ENCODE measurements at regions not wholly inside any gene's neighbourhood (a gene's known extent, or its start where the extent isn't known, plus 50 kb on each side); places are given as distances from the start of the nearest gene placed in this dataset.

DNA sequence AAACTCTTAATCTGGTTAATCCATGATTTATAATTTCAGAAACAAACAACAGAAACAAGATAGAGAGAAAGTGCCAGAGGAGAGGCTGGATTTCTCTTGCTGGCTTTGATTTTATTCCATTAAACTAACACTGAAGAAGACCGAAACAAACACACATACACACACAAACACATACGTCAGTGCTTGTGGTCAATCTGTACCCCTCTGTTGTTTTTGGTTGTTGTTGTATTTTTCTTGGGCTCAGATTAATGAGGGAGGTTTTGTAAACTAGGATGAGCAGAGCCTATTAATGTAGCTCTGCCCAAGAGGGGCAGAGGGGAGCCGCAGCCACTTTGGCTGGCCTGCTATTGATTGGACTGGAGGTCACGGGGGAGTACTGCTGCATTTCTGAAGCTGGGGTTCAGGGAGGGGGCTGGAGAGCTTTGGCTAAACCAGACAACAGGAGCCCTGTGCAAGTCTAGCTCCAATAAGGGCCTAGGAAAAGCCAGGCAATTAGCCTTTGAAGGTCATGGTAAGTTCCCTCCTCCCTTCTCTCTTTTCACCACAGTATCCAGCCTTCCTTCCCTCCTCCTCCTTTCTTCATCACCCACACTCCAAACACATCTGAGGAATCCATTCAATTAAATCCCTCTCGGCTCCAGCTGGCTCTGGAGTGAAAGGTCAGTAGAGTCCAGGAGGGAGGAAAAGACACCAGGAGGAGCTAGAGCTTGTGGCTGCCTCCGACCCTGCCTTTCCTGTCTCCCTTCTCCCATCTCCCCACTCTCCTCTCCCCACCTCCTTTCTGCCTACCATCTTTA lies 344.1 kb upstream of the LMO3 start:
- DNase-seq = no peak

DNA sequence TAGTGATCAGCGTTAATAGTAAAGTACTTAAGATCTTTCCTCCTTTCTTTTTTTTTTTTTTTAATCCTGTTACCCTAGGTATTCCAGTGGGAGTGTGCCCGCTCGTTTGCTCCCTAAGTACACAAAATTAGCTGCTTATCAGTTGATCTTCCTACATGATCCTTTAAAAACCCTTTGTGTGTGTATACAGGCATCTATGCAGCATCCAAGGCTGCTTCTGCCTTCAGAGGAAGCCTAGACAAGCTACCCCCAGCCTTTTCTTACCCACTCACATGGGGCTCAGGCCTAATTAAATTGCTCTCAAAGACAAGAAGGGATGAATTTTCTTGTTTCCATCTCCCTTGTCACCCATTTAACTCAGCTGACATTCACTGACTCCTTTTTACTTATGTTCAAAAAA lies 343.4 kb upstream of the LMO3 start:
- no peak for DNase-seq

DNA sequence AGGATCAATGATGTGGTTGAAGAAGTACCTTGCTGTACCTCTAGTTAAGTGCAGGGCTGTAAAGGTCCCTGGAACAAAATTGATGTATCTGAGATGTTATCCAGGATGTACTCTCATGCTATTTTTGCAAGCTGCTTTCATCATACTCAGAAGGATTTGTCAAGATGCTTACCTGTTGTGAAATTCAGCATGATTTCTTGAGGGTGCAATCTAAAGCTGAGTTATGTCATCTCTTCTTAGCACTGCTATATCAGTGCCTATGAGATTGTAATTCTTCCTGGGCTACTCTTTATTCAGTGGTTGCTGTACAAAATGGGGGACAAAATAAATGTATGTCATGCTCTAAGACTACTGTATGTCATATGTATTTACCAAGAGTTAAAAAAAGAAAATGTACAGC lies 340.7 kb upstream of the LMO3 start:
- DNase-seq = no peak

DNA sequence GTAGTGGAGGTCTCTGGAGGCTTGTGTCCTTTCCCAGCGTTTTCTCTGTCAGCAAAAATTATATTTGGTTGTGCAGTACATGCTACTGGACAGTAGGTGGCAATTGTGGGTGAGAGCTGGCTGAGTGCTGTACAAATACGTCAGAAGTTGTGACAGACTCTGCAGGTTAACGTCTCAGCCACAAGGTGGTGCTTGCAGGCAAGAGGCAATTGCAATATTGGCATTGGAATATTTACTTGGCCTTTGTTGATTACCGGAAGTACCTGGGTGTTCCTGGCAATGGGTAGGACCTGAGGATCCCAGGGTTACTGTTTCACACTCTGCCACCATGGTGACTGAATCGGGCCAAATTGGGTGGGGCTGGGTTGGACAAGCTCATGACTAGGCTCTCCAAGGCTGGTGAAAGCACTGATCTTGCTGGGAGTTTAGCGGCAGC lies 333.9 kb upstream of the LMO3 start:
- DNase-seq = peak; percentile 66 to 86

DNA sequence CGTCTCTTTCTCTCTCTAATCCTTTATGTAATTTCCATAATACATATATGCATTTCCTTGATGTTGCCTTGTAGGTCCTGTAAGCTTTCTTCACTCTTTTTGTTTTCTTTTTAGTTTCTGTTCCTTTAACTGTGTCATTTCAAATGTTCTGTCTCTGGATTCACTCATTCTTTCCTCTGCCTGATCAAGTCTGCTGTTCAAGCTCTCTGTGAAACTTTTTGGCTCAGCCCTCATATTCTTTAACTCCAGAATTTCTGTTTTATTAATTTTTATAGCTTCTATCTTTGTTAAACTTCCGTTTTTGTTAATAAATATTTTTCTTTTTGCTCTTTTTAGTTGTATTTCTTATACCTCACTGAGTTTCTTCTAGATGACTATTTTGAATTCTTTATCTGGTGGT lies 321.3 kb upstream of the LMO3 start:
- no peak for DNase-seq

DNA sequence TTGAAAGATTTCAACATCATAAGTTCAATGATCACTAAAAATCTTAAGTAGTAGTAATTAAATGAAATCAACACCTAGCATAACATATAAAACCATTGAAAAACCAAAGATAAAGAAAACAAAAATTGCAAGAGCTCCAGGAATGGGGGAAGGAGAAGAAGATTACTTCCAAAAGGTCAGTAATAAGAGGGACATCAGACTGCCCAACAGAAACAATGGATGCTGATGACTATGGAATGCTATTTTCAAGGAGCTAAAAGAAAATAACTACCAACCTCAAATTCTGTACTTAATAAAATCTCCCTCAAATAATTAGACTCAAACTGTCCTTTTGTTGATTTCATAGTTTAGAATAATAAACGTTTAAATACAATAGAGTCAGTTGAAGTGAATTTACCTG lies 314.5 kb upstream of the LMO3 start:
- DNase-seq = no peak

- no peak for DNase-seq
Measured at GRCh38 chr12:16919551-16919950, 313.6 kb upstream of the LMO3 start.

DNA sequence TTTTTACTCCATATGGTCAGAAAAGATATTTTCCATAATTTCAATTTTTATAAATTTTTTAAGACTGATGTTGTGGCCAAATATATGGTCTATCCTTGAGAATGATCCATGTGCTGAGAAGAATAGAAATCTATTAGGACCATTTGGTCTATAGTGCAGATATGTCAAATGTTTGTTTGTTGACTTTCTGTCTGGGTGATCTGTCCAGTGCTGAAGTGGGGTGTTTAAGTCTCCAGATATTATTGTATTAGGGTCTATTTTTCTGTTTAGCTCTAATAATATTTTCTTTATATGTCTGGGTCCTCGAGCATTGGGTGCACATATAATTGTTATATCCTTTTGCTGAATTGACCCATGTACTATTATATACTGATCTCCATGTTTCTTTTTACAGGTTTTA lies 308.9 kb upstream of the LMO3 start:
- DNase-seq = no peak

DNA sequence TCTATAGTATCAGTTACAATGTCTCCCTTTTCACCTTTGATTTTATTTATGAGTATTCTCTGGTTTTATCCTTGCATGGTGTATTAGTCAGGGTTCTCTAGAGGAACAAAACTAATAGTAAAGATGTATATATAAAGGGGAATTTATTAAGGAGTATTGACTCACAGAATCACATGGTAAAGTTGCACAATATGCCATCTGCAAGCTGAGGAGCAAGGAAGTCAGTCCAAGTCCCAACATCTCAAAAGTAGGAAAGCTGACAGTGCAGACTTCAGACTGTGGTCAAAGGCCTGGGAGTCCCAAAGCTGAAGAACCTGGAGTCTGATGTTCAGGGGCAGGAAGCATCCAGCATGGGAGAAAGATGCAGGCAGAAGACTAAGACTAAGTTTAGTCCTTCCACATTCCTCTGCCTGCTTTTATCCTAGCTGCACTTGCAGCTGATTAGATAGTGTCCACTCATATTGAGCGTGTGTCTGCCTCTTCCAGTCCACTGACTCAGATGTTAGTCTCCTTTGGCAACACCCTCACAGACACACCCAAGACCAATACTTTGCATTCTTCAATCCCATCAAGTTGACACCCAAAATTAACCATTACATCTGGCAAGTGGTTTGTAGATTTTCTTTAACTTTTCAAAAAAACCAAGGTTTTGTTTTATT lies 308.0 kb upstream of the LMO3 start:
- DNase-seq = no peak

DNA sequence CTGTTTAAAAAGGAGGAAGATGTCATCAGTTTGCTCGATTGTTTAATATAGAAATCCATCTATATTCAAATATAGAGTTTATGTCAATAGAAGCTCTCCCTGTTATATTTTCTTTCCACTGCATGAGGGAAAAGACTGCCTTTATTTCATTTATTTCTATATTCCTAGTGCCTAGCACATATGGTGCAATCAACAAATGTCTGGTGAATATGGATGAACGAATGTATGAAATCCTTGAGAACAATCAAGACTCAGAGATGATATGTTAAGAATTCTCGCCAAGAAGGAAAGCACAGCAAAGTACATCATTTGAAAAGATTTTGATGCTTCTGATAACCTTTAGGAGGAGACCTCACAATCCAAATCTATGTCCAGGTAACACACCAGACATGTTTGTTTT lies 296.0 kb upstream of the LMO3 start:
- DNase-seq = no peak

DNA sequence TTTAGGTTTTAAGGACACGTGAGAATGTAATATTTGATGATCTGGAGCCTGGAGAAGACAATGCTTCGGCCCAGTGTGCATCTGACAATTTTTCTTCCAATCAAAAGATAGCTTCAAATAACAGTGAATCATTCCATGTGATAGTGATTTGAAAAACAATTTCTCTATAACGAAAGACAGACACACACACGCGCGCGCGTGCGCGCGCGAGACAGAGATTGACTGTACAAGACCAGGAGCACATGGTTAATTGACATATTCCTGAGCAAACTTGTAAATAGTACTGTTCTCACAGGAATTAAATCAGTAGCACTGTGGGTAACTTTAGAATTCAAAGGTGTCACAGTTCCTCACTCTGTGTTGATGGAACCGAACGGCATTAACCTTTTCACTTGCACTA lies 287.5 kb upstream of the LMO3 start:
- DNase-seq = no peak

DNA sequence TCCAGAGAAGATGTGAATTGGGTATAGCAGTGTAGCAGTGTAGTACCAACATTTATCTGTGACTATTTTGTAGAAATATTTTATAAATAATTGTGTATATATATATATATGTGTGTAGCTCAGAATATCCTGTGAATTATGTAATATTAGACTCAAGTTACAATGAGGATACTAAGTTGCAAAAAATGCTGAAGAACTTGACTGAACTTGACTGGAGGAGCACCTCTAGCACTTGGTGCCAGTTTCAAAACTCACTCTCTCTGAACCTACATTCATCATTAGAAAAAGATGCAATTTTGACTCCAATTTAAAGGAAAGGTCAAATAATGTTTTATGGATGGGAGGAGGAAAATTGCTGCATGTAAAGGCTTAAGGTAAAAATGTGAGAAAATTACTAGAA lies 285.7 kb upstream of the LMO3 start:
- no peak for DNase-seq

DNA sequence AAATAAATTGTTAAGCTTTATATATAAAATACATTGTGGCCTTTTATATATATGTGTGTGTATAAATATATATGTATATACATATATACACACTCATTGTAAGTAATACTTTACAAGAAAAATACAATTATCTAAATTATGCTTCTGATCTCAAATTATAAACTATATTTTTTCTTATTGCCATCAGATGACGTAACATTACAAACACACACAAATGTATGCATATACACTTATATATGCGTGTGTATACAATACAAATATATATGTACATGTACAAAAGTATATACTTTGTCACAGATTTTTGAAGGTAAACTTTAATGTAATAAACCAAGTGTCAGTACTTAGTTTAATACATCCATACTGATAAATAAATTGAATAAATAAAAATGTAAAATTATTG lies 278.9 kb upstream of the LMO3 start:
- no peak for DNase-seq

GRCh38 chr12:16884056-16884455 lies 278.1 kb upstream of the LMO3 start:
- no peak for DNase-seq

DNA sequence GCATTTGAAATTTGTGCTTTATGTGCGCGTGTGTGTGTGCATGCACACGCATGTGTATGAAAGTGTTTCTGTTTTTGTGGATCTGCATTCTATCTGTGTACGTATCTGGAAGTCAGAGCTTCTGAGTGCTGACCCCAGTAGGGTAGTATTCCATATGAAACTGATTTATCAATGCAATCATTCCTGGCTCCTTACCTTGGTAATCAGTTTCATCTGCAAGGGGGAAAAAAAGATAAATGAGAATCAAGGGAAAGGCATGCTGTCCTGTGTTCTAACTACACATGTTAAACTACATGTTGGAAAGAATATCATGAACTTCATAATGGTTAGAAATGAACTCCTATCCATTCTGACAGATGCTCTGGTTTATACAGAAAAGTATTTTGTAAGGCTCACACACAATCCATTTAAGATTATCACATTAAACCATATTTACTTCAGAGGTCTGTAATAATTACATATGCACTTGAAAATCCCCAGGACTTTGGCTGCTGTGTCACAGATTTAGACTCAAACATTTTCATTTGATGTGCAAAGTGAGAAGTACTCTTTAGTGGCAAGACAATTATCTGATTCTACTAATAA lies 276.1 kb upstream of the LMO3 start:
- no peak for DNase-seq

DNA sequence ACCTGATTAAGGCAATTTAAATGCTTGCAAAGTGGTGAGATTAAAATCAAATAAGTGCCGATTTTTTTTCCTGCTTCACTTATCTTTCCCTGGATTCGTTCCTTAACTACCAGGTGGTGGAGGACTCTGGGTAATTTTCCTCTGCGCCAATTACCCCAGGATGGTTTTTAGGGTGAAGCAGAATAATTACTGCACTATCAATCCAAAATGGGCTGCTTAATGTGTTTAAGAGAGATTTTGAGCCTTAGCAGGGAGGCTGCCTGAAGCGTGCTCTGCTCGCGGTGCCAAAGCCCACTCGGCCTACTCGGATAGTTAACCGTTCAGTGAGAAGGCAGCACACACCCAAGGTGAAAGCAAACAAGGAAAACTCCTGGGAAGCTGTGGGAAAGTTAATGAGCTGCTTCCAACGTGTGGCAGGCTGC lies 274.9 kb upstream of the LMO3 start:
- DNase-seq = no peak

DNA sequence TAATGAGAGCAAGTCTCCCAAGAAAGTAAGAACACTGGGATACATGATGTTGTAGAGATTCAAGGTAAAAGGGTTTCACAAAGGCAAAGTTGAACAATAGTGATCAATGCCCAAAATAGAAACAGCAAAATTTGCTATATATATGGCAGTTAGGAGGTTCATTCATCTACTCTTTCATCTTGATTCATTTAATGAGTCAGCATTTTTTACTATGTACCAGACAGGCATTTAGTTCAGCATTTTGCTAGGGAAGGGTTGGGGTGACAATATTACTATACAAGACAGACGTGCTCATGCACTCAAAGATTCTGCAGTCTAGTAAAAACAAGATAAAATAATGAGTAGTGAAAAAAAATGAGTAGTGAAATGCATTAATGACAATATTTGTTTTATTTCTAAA lies 264.9 kb upstream of the LMO3 start:
- DNase-seq = no peak

DNA sequence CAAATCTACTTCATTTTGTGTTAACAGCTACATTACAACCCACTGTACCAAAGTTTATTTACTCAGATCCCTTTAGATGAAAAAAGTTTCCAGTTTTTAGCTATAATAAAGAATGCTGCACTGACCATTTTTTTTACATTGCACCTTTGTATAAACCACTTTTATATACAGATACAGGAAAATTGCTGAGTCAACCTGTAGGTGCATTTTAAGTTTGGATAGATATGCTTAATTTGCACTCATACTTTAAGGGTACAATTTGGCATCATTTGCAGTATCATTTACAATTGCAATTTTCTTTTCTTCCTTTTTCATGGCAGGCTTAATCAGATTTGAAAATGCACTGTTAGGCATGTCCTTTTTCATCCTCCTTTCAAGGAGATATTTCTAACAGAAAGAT lies 257.8 kb upstream of the LMO3 start:
- DNase-seq = no peak

DNA sequence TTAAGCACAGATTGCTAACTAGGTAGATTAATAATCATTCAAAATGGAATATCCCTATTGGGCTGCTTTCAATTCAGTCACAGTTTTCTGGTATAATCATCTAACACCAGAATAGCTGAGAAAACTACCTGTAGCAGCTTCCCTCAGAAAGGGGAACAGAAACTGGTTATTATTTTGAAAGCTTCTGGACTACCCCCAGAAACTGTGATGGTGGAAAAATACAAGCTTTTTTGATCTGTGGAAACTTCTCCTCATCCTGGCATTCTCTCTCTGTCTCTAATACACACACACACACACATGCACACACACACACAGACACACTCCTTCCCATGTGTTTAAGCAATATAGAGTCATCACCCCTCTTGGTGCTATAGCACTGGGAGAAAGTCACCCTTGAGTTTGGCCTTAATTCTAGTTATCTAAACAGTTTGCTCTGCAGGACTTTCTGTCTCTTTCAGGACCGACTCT lies 251.5 kb upstream of the LMO3 start:
- DNase-seq = no peak

DNA sequence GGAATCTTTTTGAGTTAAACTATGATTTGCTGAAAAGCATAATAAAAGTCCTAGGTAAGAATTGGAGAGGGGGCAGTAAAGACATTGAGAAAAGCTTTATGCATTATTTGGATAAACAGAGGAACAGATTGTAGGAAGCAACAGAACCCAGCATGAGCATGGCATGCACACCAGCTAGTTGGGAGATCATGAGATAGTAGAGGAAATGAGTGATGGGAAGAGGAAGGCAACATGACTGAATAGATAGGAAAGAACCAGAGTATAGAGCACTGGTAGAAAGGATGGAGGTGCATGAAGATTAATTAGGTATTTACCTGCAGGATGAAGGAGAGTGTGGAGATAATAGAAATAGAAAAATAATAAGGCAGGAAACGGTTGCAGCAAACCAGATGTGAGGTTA lies 248.5 kb upstream of the LMO3 start:
- no peak for DNase-seq

DNA sequence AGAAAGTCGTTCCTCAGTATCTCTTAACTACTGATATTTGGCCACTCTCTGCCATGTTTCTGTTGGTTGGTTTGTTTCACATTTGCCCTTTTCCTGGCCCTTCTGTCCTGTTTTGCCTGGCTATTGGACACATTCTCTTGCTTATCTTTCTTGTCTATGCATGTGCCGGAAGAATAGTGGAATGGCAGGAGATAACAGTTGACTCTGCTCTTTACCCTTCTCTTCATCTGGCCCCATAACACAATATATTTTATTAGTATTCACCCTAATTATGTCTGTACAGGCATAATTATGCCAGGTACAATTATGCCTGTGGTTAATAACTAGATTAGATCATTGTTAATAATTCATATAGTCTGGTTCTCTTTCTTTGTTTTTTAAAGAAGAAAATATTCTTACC lies 243.5 kb upstream of the LMO3 start:
- DNase-seq = no peak

DNA sequence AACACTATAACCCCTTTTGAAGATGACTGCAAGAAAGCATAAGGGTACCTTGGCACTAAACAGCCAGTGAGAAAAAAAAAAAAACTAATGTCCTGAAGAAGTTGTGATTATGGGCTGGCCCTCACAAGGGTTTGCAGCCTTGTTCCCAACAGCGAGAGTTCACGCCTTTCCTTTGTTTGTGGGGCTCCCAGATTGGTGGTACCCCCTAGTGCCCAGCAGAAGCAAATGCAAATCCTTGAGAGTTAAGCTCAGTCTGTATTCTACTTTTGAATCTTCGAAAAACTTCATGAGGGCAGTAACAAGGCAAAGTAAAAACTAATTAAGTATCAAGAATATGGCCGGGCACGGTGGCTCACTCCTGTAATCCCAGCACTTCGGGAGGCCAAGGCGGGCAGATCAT lies 238.9 kb upstream of the LMO3 start:
- no peak for DNase-seq

DNA sequence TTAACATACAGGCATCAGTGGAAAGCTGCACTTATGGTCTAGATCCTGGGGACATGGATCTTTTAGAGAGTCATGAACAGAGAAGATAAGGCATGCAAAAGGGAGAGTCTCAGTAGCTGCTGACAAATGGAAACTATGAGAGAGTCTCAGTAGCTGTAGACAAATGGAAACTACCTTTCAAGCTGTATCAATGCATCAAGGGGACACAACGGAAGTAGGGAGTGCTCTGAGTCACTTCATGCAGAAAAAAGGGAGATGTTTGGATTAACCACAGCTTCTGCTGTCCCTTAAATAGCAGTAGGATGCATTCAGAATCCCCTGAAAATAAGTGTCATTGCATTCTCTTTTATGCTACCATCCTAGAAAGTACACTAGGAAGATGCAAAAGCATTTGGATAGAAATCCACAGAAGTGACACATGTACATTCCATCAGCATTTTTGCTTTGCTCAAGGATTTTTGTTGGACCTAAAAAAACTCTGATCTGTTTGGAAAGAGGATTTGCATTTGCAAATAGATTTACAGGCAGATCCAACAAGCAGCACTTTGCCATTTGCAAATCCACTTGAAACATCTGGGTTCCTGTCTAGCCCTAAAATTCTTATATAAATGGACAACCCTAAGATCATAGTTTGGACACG lies 227.5 kb upstream of the LMO3 start:
- no peak for DNase-seq

DNA sequence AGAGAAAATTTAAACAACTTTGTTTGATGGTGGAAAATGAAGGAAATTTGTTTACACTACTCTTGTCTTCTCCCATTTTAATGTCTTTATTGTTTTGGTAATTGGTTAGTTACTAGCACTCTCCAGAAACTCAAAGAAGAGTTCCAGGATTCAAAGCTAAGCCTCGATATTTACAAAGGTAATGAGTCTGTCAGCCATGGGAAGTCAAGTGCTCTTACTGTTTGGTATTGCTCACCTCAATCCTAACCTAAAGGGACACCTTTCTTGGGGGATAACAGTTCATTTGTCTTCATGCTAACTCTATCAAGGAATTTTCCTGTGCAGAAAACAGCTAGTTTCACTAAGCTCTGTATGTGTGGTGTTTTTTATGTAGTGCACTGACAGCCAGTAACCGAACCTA lies 222.9 kb upstream of the LMO3 start:
- DNase-seq = no peak

Measured in NCI-H446 (cell line).